SK-N-SH (cell line): ENCODE measurements at regions not wholly inside any gene's neighbourhood (a gene's known extent, or its start where the extent isn't known, plus 50 kb on each side); places are given as distances from the start of the nearest gene placed in this dataset.

ENCODE experiments used
- CTCF ChIA-PET: fragments of 300-600, 350-600 bp; formaldehyde crosslinking; extraction: SDS; loops from one replicate; lab custom pipeline; 2021; lab: Yijun Ruan, JAX
- POLR2A ChIA-PET: fragments of 350-600 bp; sonication (Branson Sonifier 250); formaldehyde crosslinking; extraction: SDS; loops from one replicate; lab custom pipeline; 2020; ENCODE audit warnings: antibody characterized with exemption, inconsistent platforms; lab: Yijun Ruan, JAX
- DNase-seq: peaks from one replicate; pipeline ENCODE4 v3.0.0; 2012
- H2AFZ ChIP-seq: fragments of 200-600 bp; sonication (generic); 2 replicates; pipeline ENCODE4 v1.8.1; 2016; ENCODE audit warnings: antibody characterized with exemption, mild to moderate bottlenecking, low read depth
- H3F3A ChIP-seq: fragments of 200-600 bp; sonication (generic); replicated peaks from 2 replicates; pipeline ENCODE3; 2016; ENCODE audit warnings: antibody characterized with exemption, mild to moderate bottlenecking; ENCODE audit not compliant: insufficient read depth
- H3K27ac ChIP-seq, 2 experiments: fragments of 200-500 bp in 1 of 2; fragments of 200-600 bp in 1 of 2; sonication (Bioruptor generic) in 1 of 2; sonication (generic), shearing (Covaris generic) in 1 of 2; 2 replicates each; pipeline versions ENCODE4 v1.5.1 to v1.6.1; 2014 to 2016; ENCODE audit warnings: low read depth in 2 of 2, inconsistent platforms in 1 of 2, low read length in 1 of 2, mild to moderate bottlenecking in 1 of 2, mixed read lengths in 1 of 2
- H3K27me3 ChIP-seq: fragments of 200-600 bp; sonication (generic), shearing (Covaris generic); 2 replicates; pipeline ENCODE4 v1.6.1; 2016; ENCODE audit warnings: mixed run types; ENCODE audit not compliant: insufficient read depth
- H3K36me3 ChIP-seq, 2 experiments: fragments of 200-500 bp in 1 of 2; fragments of 200-600 bp in 1 of 2; sonication (Bioruptor generic) in 1 of 2; sonication (generic) in 1 of 2; replicated peaks in 1 of 2; 2 replicates each; pipeline versions ENCODE3 to v1.5.1; 2014 to 2016; ENCODE audit warnings: low read length in 1 of 2, mild to moderate bottlenecking in 1 of 2; ENCODE audit not compliant: insufficient read depth in 2 of 2, control insufficient read depth in 1 of 2
- H3K4me1 ChIP-seq, 2 experiments: fragments of 200-500 bp in 1 of 2; fragments of 200-600 bp in 1 of 2; sonication (Bioruptor generic) in 1 of 2; sonication (generic), shearing (Covaris generic) in 1 of 2; 2 replicates each; pipeline versions ENCODE4 v1.5.1 to v1.6.1; 2014 to 2016; ENCODE audit warnings: low read depth in 1 of 2, low read length in 1 of 2, mixed run types in 1 of 2; ENCODE audit not compliant: insufficient read depth in 2 of 2, control insufficient read depth in 1 of 2
- H3K4me2 ChIP-seq: fragments of 200-600 bp; sonication (generic), shearing (Covaris generic); 2 replicates; pipeline ENCODE4 v1.6.1; 2017; ENCODE audit warnings: mixed run types
- H3K4me3 ChIP-seq, 2 experiments: fragments of 200-500 bp in 1 of 2; fragments of 200-600 bp in 1 of 2; sonication (Bioruptor generic) in 1 of 2; sonication (generic), shearing (Covaris generic) in 1 of 2; 2 replicates each; pipeline versions ENCODE4 v1.5.1 to v1.8.1; 2014 to 2016; ENCODE audit warnings: low read depth in 2 of 2, inconsistent platforms in 1 of 2, low read length in 1 of 2, mild to moderate bottlenecking in 1 of 2, mixed read lengths in 1 of 2, moderate library complexity in 1 of 2
- H3K79me2 ChIP-seq: fragments of 200-600 bp; sonication (generic); 2 replicates; pipeline ENCODE4 v1.8.1; 2017; ENCODE audit warnings: mild to moderate bottlenecking; ENCODE audit not compliant: insufficient read depth
- H3K9ac ChIP-seq: fragments of 200-600 bp; sonication (generic); 2 replicates; pipeline ENCODE4 v1.6.1; 2017; ENCODE audit warnings: mixed run types
- H3K9me2 ChIP-seq: fragments of 200-600 bp; sonication (generic); 2 replicates; pipeline ENCODE4 v1.6.1; 2017; ENCODE audit warnings: mixed run types
- H3K9me3 ChIP-seq: fragments of 200-600 bp; sonication (generic); 2 replicates; pipeline ENCODE4 v1.6.1; 2017; ENCODE audit warnings: mixed run types, mild to moderate bottlenecking, moderate library complexity
- H4K20me1 ChIP-seq: fragments of 200-600 bp; sonication (generic); 2 replicates; pipeline ENCODE4 v1.6.1; 2017; ENCODE audit warnings: mild to moderate bottlenecking, mixed run types; ENCODE audit not compliant: insufficient read depth
- CHD2 ChIP-seq: fragments of 150-350 bp; IDR thresholded peaks from 2 replicates; pipeline ENCODE4 v1.6.1; 2018; ENCODE audit warnings: low read length; ENCODE audit not compliant: partially characterized antibody
- ELF1 ChIP-seq: IDR thresholded peaks from 2 replicates; pipeline ENCODE4 v1.4.0; 2012
- EP300 ChIP-seq, 2 experiments: IDR thresholded peaks; 2 replicates each; pipeline versions ENCODE4 v1.4.0 to v1.6.1; 2012; ENCODE audit warnings: borderline replicate concordance in 1 of 2, low read depth in 1 of 2, low read length in 1 of 2
- FOSL2 ChIP-seq: IDR thresholded peaks from 2 replicates; pipeline ENCODE4 v1.4.0; 2012; ENCODE audit warnings: low read depth, mild to moderate bottlenecking, moderate library complexity, borderline replicate concordance
- FOXJ3 ChIP-seq: sonication (generic); formaldehyde crosslinking; IDR thresholded peaks from 2 replicates; pipeline ENCODE4 v1.5.1; 2020; ENCODE audit warnings: mild to moderate bottlenecking, missing genetic modification reagents
- GABPA ChIP-seq: IDR thresholded peaks from 2 replicates; pipeline ENCODE4 v1.4.0; 2012; ENCODE audit warnings: low read depth, mild to moderate bottlenecking
- IRF3 ChIP-seq: fragments of 150-350 bp; IDR thresholded peaks from 2 replicates; pipeline ENCODE4 v1.6.1; 2016; ENCODE audit warnings: mild to moderate bottlenecking, low read depth, low read length
- MAX ChIP-seq: IDR thresholded peaks from 2 replicates; pipeline ENCODE4 v1.4.0; 2012; ENCODE audit warnings: low read depth
- MEF2A ChIP-seq: IDR thresholded peaks from 2 replicates; pipeline ENCODE4 v1.4.0; 2012; ENCODE audit warnings: low read depth, borderline replicate concordance
- MXI1 ChIP-seq: IDR thresholded peaks from 2 replicates; pipeline ENCODE4 v1.6.1; 2012; ENCODE audit warnings: mild to moderate bottlenecking, low read depth, low read length, improper control_type of control experiment
- NFIC ChIP-seq: IDR thresholded peaks from 2 replicates; pipeline ENCODE4 v1.4.0; 2012; ENCODE audit warnings: borderline replicate concordance
- NRF1 ChIP-seq: IDR thresholded peaks from 2 replicates; pipeline ENCODE4 v1.6.1; 2012; ENCODE audit warnings: low read depth, mild to moderate bottlenecking, low read length
- PBX3 ChIP-seq: IDR thresholded peaks from 2 replicates; pipeline ENCODE4; 2012
- POLR2AphosphoS5 ChIP-seq: IDR thresholded peaks from 2 replicates; pipeline ENCODE4 v1.6.1; 2012; ENCODE audit warnings: low read depth, low read length
- RCOR1 ChIP-seq: fragments of 150-350 bp; IDR thresholded peaks from 2 replicates; pipeline ENCODE4 v1.6.1; 2017; ENCODE audit warnings: antibody characterized with exemption, low read length
- RFX5 ChIP-seq: IDR thresholded peaks from 2 replicates; pipeline ENCODE4 v1.6.1; 2012; ENCODE audit warnings: mild to moderate bottlenecking, improper control_type of control experiment, low read length
- RXRA ChIP-seq: IDR thresholded peaks from 2 replicates; pipeline ENCODE4 v1.4.0; 2012; ENCODE audit warnings: low read depth, mild to moderate bottlenecking, borderline replicate concordance
- SIN3A ChIP-seq: IDR thresholded peaks from 2 replicates; pipeline ENCODE4 v1.6.1; 2012; ENCODE audit warnings: low read depth, mild to moderate bottlenecking, low read length, moderate library complexity, borderline replicate concordance
- TAF1 ChIP-seq: IDR thresholded peaks from 2 replicates; pipeline ENCODE4 v1.6.1; 2012; ENCODE audit warnings: low read depth, mild to moderate bottlenecking, low read length, moderate library complexity, borderline replicate concordance
- TCF12 ChIP-seq: IDR thresholded peaks from 2 replicates; pipeline ENCODE4 v1.4.0; 2012
- TEAD4 ChIP-seq: IDR thresholded peaks from 2 replicates; pipeline ENCODE4 v1.4.0; 2012; ENCODE audit warnings: mild to moderate bottlenecking, borderline replicate concordance; ENCODE audit not compliant: insufficient read depth
- USF1 ChIP-seq: IDR thresholded peaks from 2 replicates; pipeline ENCODE4 v1.4.0; 2012; ENCODE audit warnings: low read depth, borderline replicate concordance
- WGBS: methylation state at CpG from one replicate; pipeline ENCODE4 v1.1.6; 2017; ENCODE audit warnings: low lambda C conversion rate; 5-methylcytosine and 5-hydroxymethylcytosine counted together

GRCh38 chr2:220708366-220708765 is 863.7 kb downstream of the EPHA4 start:
- POLR2A ChIA-PET: no interaction called here
- no peaks in the 10 kb centered on the region for H3K27me3 ChIP-seq
- CTCF ChIA-PET: no interaction called here
- no peaks in the 10 kb centered on the region for H4K20me1 ChIP-seq
- H3K79me2 ChIP-seq: no peaks in the 10 kb centered on the region
- no peaks in the 10 kb centered on the region for H3F3A ChIP-seq
- no peaks in the 10 kb centered on the region for H3K9me2 ChIP-seq
- H3K4me1 ChIP-seq: no peaks in the 10 kb centered on the region
- H2AFZ ChIP-seq: no peak overlapping the region
- H3K9me3 ChIP-seq: no peaks in the 10 kb centered on the region
- no peaks in the 10 kb centered on the region for H3K36me3 ChIP-seq
- DNase-seq: no peak
- 3% methylated on average over 3 of the region's 3 CpGs for WGBS
- H3K27ac ChIP-seq: no peak overlapping the region
- TF ChIP-seq CHD2 (no peak), GABPA (no peak), IRF3 (no peak), RXRA (no peak), RFX5 (no peak), MEF2A (no peak), FOSL2 (no peak), POLR2AphosphoS5 (no peak), EP300 (IDR thresholded peaks at IDR 0.05; ENCODE audit: borderline replicate concordance in 1 of 2, low read depth in 1 of 2, low read length in 1 of 2) (no peak), TAF1 (no peak), NFIC (no peak), TCF12 (no peak), TEAD4 (no peak), MAX (no peak), MXI1 (no peak), SIN3A (no peak), RCOR1 (no peak), FOXJ3 (CRISPR knock-in tag) (no peak)
- TF ChIP-seq, all 33 proteins: peak for 0
- H3K4me2 ChIP-seq: no peak overlapping the region
- H3K9ac ChIP-seq: no peak overlapping the region
- no peak overlapping the region for H3K4me3 ChIP-seq

GRCh38 chr2:220717283-220717682 is 854.8 kb downstream of the EPHA4 start:
- H3K27me3 ChIP-seq: no peaks in the 10 kb centered on the region
- H3K4me3 ChIP-seq: no peak overlapping the region
- H4K20me1 ChIP-seq: no peaks in the 10 kb centered on the region
- H3K27ac ChIP-seq: no peak overlapping the region
- no peaks in the 10 kb centered on the region for H3K36me3 ChIP-seq
- WGBS: 5% methylated on average over 3 of the region's 3 CpGs
- H3K9me3 ChIP-seq: no peaks in the 10 kb centered on the region
- H3K9ac ChIP-seq: no peak overlapping the region
- TF ChIP-seq FOXJ3 (CRISPR knock-in tag) (no peak), NRF1 (no peak), MEF2A (no peak), RCOR1 (no peak), IRF3 (no peak), ELF1 (no peak), PBX3 (no peak), USF1 (no peak), RFX5 (no peak)
- TF ChIP-seq, all 33 proteins: peak for 0
- DNase-seq: no peak
- CTCF ChIA-PET: no interaction called here
- Histone ChIP-seq H3K79me2 (no peaks in the 10 kb centered on the region), H3F3A (no peaks in the 10 kb centered on the region), H3K4me1 (no peaks in the 10 kb centered on the region), H3K4me2 (no peak overlapping the region), H2AFZ (no peak overlapping the region), H3K9me2 (no peaks in the 10 kb centered on the region)
- POLR2A ChIA-PET: no interaction called here
